Fibroblast of lung (primary cell): ENCODE measurements at regions not wholly inside any gene's neighbourhood (a gene's known extent, or its start where the extent isn't known, plus 50 kb on each side); places are given as distances from the start of the nearest gene placed in this dataset.
A peak's percentile ranks its signal among the peaks of the same experiment; 100 is the strongest.

Experiments used
- DNase-seq, 2 donors: peaks; one replicate each; pipeline versions ENCODE4 v3.0.0 to v3.0.0-alpha.2; 2010; ENCODE audit warnings: low read depth in 2 of 2
- H2AFZ ChIP-seq: 2 replicates; pipeline ENCODE4 v1.5.1; 2012; ENCODE audit warnings: low read length, control low read depth, inconsistent platforms
- H3K27ac ChIP-seq: 2 replicates; pipeline ENCODE4 v1.5.1; 2011; ENCODE audit warnings: low read length, control low read depth; ENCODE audit not compliant: insufficient read depth
- H3K27me3 ChIP-seq: 2 replicates; pipeline ENCODE4 v1.5.1; 2011; ENCODE audit warnings: mild to moderate bottlenecking, low read length; ENCODE audit not compliant: control insufficient read depth, insufficient read depth
- H3K36me3 ChIP-seq: 2 replicates; pipeline ENCODE4 v1.5.1; 2011; ENCODE audit warnings: low read length; ENCODE audit not compliant: control insufficient read depth, insufficient read depth
- H3K4me1 ChIP-seq: 2 replicates; pipeline ENCODE4 v1.5.1; 2011; ENCODE audit warnings: low read length; ENCODE audit not compliant: control insufficient read depth, insufficient read depth; ENCODE audit errors: extremely low read depth
- H3K4me2 ChIP-seq: 2 replicates; pipeline ENCODE4 v1.5.1; 2011; ENCODE audit warnings: low read length, control low read depth; ENCODE audit not compliant: insufficient read depth; ENCODE audit errors: extremely low read depth
- H3K4me3 ChIP-seq, 4 experiments: fragments of 200-600 bp in 1 of 4; sonication (generic) in 1 of 4; replicated peaks in 1 of 4; 2 replicates each; pipeline ENCODE4 v1.5.1; 2011 to 2016; ENCODE audit warnings: low read length in 4 of 4, low read depth in 3 of 4, mild to moderate bottlenecking in 3 of 4, control low read depth in 2 of 4, inconsistent platforms in 1 of 4, mixed read lengths in 1 of 4; ENCODE audit not compliant: insufficient read depth in 1 of 4; ENCODE audit errors: control extremely low read depth in 1 of 4
- H3K79me2 ChIP-seq: 2 replicates; pipeline ENCODE4 v1.5.1; 2012; ENCODE audit warnings: mild to moderate bottlenecking, low read length, inconsistent platforms; ENCODE audit not compliant: control insufficient read depth, insufficient read depth
- H3K9ac ChIP-seq: 2 replicates; pipeline ENCODE4 v1.5.1; 2011; ENCODE audit warnings: mild to moderate bottlenecking, low read length, control low read depth; ENCODE audit not compliant: insufficient read depth
- H3K9me3 ChIP-seq: 2 replicates; pipeline ENCODE4 v1.5.1; 2012; ENCODE audit warnings: low read depth, low read length; ENCODE audit not compliant: control insufficient read depth, insufficient read depth
- H4K20me1 ChIP-seq: 2 replicates; pipeline ENCODE4 v1.5.1; 2011; ENCODE audit warnings: low read length; ENCODE audit not compliant: control insufficient read depth, insufficient read depth; ENCODE audit errors: extremely low read depth
- CTCF ChIP-seq, 2 donors: IDR thresholded peaks in 1 of 2; conservative IDR thresholded peaks in 1 of 2; 1 replicate in 1 of 2; 2 replicates in 1 of 2; pipeline ENCODE4 v1.5.1; 2011 to 2012; ENCODE audit warnings: low read length in 2 of 2, control low read depth in 1 of 2, inconsistent platforms in 1 of 2, low read depth in 1 of 2, mild to moderate bottlenecking in 1 of 2
- EZH2 ChIP-seq: IDR thresholded peaks from 2 replicates; pipeline ENCODE4 v1.5.1; 2012; ENCODE audit warnings: low read length, control low read depth, mild to moderate bottlenecking; ENCODE audit errors: missing control alignments

GRCh38 chr4:157791236-157791635 is 381.6 kb downstream of the GASK1B start:
- Histone ChIP-seq H3K27ac (no peak overlapping the region), H3K9me3 (no peaks in the 10 kb centered on the region), H3K27me3 (no peaks in the 10 kb centered on the region), H3K4me3 (no peak overlapping the region), H4K20me1 (no peaks in the 10 kb centered on the region), H3K79me2 (no peaks in the 10 kb centered on the region), H3K36me3 (no peaks in the 10 kb centered on the region), H3K4me1 (no peaks in the 10 kb centered on the region), H3K4me2 (no peak overlapping the region), H2AFZ (no peak overlapping the region), H3K9ac (no peak overlapping the region)
- TF ChIP-seq EZH2 (no peak), CTCF (conservative IDR thresholded peaks at IDR 0.05 in 1 of 2, IDR thresholded peaks at IDR 0.05 in 1 of 2; ENCODE audit: low read depth in 1 of 2, low read length in 2 of 2) (no peak)
- peak in 1 of 2 donors; percentile 25 for DNase-seq

GRCh38 chr4:157787618-157788017 is 385.2 kb downstream of the GASK1B start:
- H3K4me3 ChIP-seq = no peak overlapping the region
- H3K9me3 ChIP-seq = no peaks in the 10 kb centered on the region
- TF ChIP-seq EZH2 (no peak), CTCF (conservative IDR thresholded peaks at IDR 0.05 in 1 of 2, IDR thresholded peaks at IDR 0.05 in 1 of 2; ENCODE audit: low read depth in 1 of 2, low read length in 2 of 2) (no peak)
- H3K4me2 ChIP-seq = no peak overlapping the region
- no peaks in the 10 kb centered on the region for H4K20me1 ChIP-seq
- H3K79me2 ChIP-seq = no peaks in the 10 kb centered on the region
- no peaks in the 10 kb centered on the region for H3K4me1 ChIP-seq
- H3K9ac ChIP-seq = no peak overlapping the region
- no peaks in the 10 kb centered on the region for H3K36me3 ChIP-seq
- H3K27ac ChIP-seq = no peak overlapping the region
- no peak for DNase-seq
- no peak overlapping the region for H2AFZ ChIP-seq
- H3K27me3 ChIP-seq = no peaks in the 10 kb centered on the region

GRCh38 chr4:157781361-157781760 is 391.5 kb downstream of the GASK1B start:
- DNase-seq = no peak
- H2AFZ ChIP-seq = no peak overlapping the region
- no peaks in the 10 kb centered on the region for H3K4me1 ChIP-seq
- no peaks in the 10 kb centered on the region for H3K79me2 ChIP-seq
- H3K36me3 ChIP-seq = no peaks in the 10 kb centered on the region
- H3K4me2 ChIP-seq = no peak overlapping the region
- no peak overlapping the region for H3K27ac ChIP-seq
- no peaks in the 10 kb centered on the region for H4K20me1 ChIP-seq
- H3K9ac ChIP-seq = no peak overlapping the region
- H3K27me3 ChIP-seq = no peaks in the 10 kb centered on the region
- TF ChIP-seq EZH2 (no peak), CTCF (conservative IDR thresholded peaks at IDR 0.05 in 1 of 2, IDR thresholded peaks at IDR 0.05 in 1 of 2; ENCODE audit: low read depth in 1 of 2, low read length in 2 of 2) (no peak)
- no peak overlapping the region for H3K4me3 ChIP-seq
- no peaks in the 10 kb centered on the region for H3K9me3 ChIP-seq
